ENCODE measurements at regions not wholly inside any gene's neighbourhood (a gene's known extent, or its start where the extent isn't known, plus 50 kb on each side); places are given as distances from the start of the nearest gene placed in this dataset.

GRCh38 chr2:71882236-71882946, 265.3 kb downstream of the CYP26B1 start:
- Histone ChIP-seq H3K27me3 (no peaks in the 10 kb centered on the region), H3K9me3 (no peaks in the 10 kb centered on the region), H3K4me1 (no peaks in the 10 kb centered on the region), H3K4me3 (ENCODE audit: low read depth, low read length) (no peak overlapping the region), H3K36me3 (no peaks in the 10 kb centered on the region)
- no peak for DNase-seq
- TF ChIP-seq CTCF (IDR thresholded peaks at IDR 0.05; ENCODE audit: low read depth, low read length) = no peak

- Histone ChIP-seq H3K9me3 (no peaks in the 10 kb centered on the region), H3K4me3 (ENCODE audit: low read depth, low read length) (no peak overlapping the region), H3K4me1 (no peaks in the 10 kb centered on the region), H3K27me3 (no peaks in the 10 kb centered on the region), H3K36me3 (no peaks in the 10 kb centered on the region)
- no peak for TF ChIP-seq CTCF (IDR thresholded peaks at IDR 0.05; ENCODE audit: low read depth, low read length)
- no peak for DNase-seq
Measured at GRCh38 chr2:71880846-71881610, 266.6 kb downstream of the CYP26B1 start.

- DNase-seq = no peak
- no peak for TF ChIP-seq CTCF (IDR thresholded peaks at IDR 0.05; ENCODE audit: low read depth, low read length)
- no peaks in the 10 kb centered on the region for H3K4me1 ChIP-seq
- no peaks in the 10 kb centered on the region for H3K9me3 ChIP-seq
- H3K4me3 ChIP-seq (ENCODE audit: low read depth, low read length) = no peak overlapping the region
- no peaks in the 10 kb centered on the region for H3K36me3 ChIP-seq
- no peaks in the 10 kb centered on the region for H3K27me3 ChIP-seq
Measured at GRCh38 chr2:71880287-71880686, 267.4 kb downstream of the CYP26B1 start.

GRCh38 chr2:71879509-71880184, 268.0 kb downstream of the CYP26B1 start:
- Histone ChIP-seq H3K4me1 (no peaks in the 10 kb centered on the region), H3K4me3 (ENCODE audit: low read depth, low read length) (no peak overlapping the region), H3K9me3 (no peaks in the 10 kb centered on the region), H3K27me3 (no peaks in the 10 kb centered on the region), H3K36me3 (no peaks in the 10 kb centered on the region)
- no peak for DNase-seq
- no peak for TF ChIP-seq CTCF (IDR thresholded peaks at IDR 0.05; ENCODE audit: low read depth, low read length)

- no peak for TF ChIP-seq CTCF (IDR thresholded peaks at IDR 0.05; ENCODE audit: low read depth, low read length)
- H3K27me3 ChIP-seq = no peaks in the 10 kb centered on the region
- DNase-seq = no peak
- no peak overlapping the region for H3K4me3 ChIP-seq (ENCODE audit: low read depth, low read length)
- no peaks in the 10 kb centered on the region for H3K4me1 ChIP-seq
- no peaks in the 10 kb centered on the region for H3K36me3 ChIP-seq
- no peaks in the 10 kb centered on the region for H3K9me3 ChIP-seq
Measured at GRCh38 chr2:71878626-71879508, 268.8 kb downstream of the CYP26B1 start.

Data from BE2C (cell line).